SK-N-MC (cell line): ENCODE measurements at regions not wholly inside any gene's neighbourhood (a gene's known extent, or its start where the extent isn't known, plus 50 kb on each side); places are given as distances from the start of the nearest gene placed in this dataset.

Experiments used
- DNase-seq: peaks from one replicate; pipeline ENCODE4 v3.0.0-alpha.2; 2011; ENCODE audit warnings: low read depth, low spot score
- H3K27ac ChIP-seq: fragments of 200-600 bp; sonication (generic); 2 replicates; pipeline ENCODE4 v1.5.1; 2016; ENCODE audit warnings: mixed run types
- H3K36me3 ChIP-seq: fragments of 200-600 bp; sonication (generic); 2 replicates; pipeline ENCODE4 v1.6.1; 2017; ENCODE audit warnings: antibody characterized with exemption, low read length, mixed read lengths; ENCODE audit not compliant: insufficient read depth
- H3K4me3 ChIP-seq: fragments of 200-600 bp; sonication (generic); 2 replicates; pipeline ENCODE4 v1.5.1; 2016
- H3K9ac ChIP-seq: fragments of 200-600 bp; sonication (generic); 2 replicates; pipeline ENCODE4 v1.8.0; 2017; ENCODE audit warnings: mixed run types, mixed read lengths; ENCODE audit not compliant: insufficient read length
- H3K9me3 ChIP-seq: fragments of 200-600 bp; sonication (generic); 2 replicates; pipeline ENCODE4 v1.6.1; 2017; ENCODE audit warnings: low read depth, mild to moderate bottlenecking, antibody characterized with exemption, low read length, moderate library complexity, mixed read lengths
- EZH2 ChIP-seq: fragments of 200-600 bp; sonication (generic); IDR thresholded peaks from one replicate; pipeline ENCODE4 v1.6.1; 2017; ENCODE audit warnings: antibody characterized with exemption
- FOXP2 ChIP-seq: optimal IDR thresholded peaks from 2 replicates; pipeline ENCODE3; 2011; ENCODE audit warnings: mild to moderate bottlenecking, moderate library complexity; ENCODE audit not compliant: insufficient read depth; ENCODE audit errors: extremely low read length, control extremely low read depth
- POLR2AphosphoS5 ChIP-seq: IDR thresholded peaks from 2 replicates; pipeline ENCODE4 v1.6.1; 2012; ENCODE audit warnings: mild to moderate bottlenecking, low read depth, low read length, borderline replicate concordance

DNA sequence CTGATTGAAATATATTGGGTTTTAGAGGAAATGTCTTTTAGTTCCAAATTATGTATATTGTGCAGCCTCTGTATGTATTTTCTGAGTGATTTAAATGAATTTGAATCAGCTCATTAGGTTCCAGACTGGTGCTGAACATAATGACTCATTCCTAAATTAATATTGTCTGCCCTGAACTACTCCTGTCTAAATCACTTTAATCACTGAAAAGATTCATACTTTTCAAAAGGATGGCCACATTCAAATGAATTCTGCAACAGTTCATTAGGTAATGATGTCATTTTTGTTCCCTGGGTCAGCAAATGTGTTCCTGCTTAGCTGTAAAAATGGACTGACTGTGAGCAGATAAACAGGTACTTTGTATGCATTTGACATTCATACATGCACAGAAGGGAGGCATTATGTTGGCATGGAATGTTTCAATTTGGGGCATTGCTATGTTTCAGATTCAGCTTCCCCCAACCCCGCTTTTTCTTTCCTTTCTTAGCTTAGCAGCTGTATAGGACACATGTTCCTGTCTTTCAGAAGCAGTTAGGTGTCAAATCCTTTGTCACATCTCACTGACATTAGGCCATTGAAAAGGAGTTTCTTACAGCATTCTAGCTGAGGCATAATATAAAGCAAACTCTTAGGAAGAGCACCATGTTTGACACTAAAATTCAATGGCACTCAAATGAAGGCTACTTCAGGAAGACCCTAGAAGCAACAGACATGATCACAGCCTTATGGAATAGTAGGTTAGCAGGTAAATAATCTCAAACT lies 318.5 kb upstream of the ARPP21 start:
- Histone ChIP-seq H3K36me3 (no peaks in the 10 kb centered on the region), H3K9me3 (no peaks in the 10 kb centered on the region), H3K27ac (no peak overlapping the region), H3K4me3 (no peak overlapping the region), H3K9ac (no peak overlapping the region)
- DNase-seq = no peak
- TF ChIP-seq POLR2AphosphoS5 (no peak), FOXP2 (no peak), EZH2 (no peak)

- TF ChIP-seq FOXP2 (no peak), POLR2AphosphoS5 (no peak), EZH2 (no peak)
- no peaks in the 10 kb centered on the region for H3K9me3 ChIP-seq
- DNase-seq = no peak
These were observed 317.3 kb upstream of the ARPP21 start for GRCh38 chr3:35322070-35322469.

GRCh38 chr3:35335703-35336102 lies 303.6 kb upstream of the ARPP21 start:
- H3K9me3 ChIP-seq = no peaks in the 10 kb centered on the region
- no peak for DNase-seq
- H3K36me3 ChIP-seq = no peaks in the 10 kb centered on the region
- H3K27ac ChIP-seq = no peak overlapping the region
- no peak for TF ChIP-seq FOXP2
- no peak for TF ChIP-seq EZH2
- no peak for TF ChIP-seq POLR2AphosphoS5
- no peak overlapping the region for H3K4me3 ChIP-seq
- no peak overlapping the region for H3K9ac ChIP-seq

More at GRCh38 chr3:35322070-35322469, 317.3 kb upstream of the ARPP21 start:
- H3K4me3 ChIP-seq = no peak overlapping the region
- H3K9ac ChIP-seq = no peak overlapping the region
- no peak overlapping the region for H3K27ac ChIP-seq
- H3K36me3 ChIP-seq = no peaks in the 10 kb centered on the region

GRCh38 chr3:35336601-35337000 lies 302.7 kb upstream of the ARPP21 start:
- no peak overlapping the region for H3K9ac ChIP-seq
- no peaks in the 10 kb centered on the region for H3K9me3 ChIP-seq
- no peak for DNase-seq
- H3K36me3 ChIP-seq = no peaks in the 10 kb centered on the region
- H3K4me3 ChIP-seq = no peak overlapping the region
- H3K27ac ChIP-seq = no peak overlapping the region
- TF ChIP-seq POLR2AphosphoS5 = no peak
- no peak for TF ChIP-seq FOXP2
- no peak for TF ChIP-seq EZH2

GRCh38 chr3:35338186-35338585 lies 301.1 kb upstream of the ARPP21 start:
- H3K9ac ChIP-seq = no peak overlapping the region
- no peaks in the 10 kb centered on the region for H3K9me3 ChIP-seq
- H3K36me3 ChIP-seq = no peaks in the 10 kb centered on the region
- H3K4me3 ChIP-seq = no peak overlapping the region
- no peak for DNase-seq
- H3K27ac ChIP-seq = no peak overlapping the region
- TF ChIP-seq POLR2AphosphoS5 = no peak
- no peak for TF ChIP-seq FOXP2
- no peak for TF ChIP-seq EZH2

DNA sequence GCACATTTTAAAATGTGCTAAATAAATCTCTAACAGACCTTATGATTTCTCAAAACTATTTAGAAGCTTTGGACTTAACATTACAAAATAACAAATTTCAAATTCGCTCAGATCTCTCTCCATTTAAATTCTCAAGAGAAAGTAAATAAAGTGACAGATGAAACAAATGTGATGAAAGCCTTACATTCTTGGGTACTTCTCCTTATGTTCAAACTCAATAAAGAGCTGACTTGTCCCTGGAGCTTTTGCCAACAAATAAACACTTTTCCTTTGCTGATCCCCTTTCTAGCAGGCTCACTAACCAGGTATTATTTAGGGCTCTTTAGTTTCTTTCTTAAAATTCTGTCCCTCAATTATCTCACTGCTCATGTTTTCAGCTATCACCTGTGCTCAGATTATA lies 259.1 kb upstream of the ARPP21 start:
- TF ChIP-seq FOXP2 (no peak), POLR2AphosphoS5 (no peak), EZH2 (no peak)
- DNase-seq = no peak
- no peaks in the 10 kb centered on the region for H3K36me3 ChIP-seq
- no peak overlapping the region for H3K27ac ChIP-seq
- H3K9me3 ChIP-seq = no peaks in the 10 kb centered on the region
- no peak overlapping the region for H3K9ac ChIP-seq
- no peak overlapping the region for H3K4me3 ChIP-seq

- H3K9me3 ChIP-seq = no peaks in the 10 kb centered on the region
- no peak for DNase-seq
- TF ChIP-seq POLR2AphosphoS5 (no peak), FOXP2 (no peak), EZH2 (no peak)
- H3K9ac ChIP-seq = no peak overlapping the region
- H3K4me3 ChIP-seq = no peak overlapping the region
- H3K27ac ChIP-seq = no peak overlapping the region
- H3K36me3 ChIP-seq = no peaks in the 10 kb centered on the region
These were observed 256.1 kb upstream of the ARPP21 start for GRCh38 chr3:35383216-35383615.

GRCh38 chr3:35383719-35384555 lies 255.4 kb upstream of the ARPP21 start:
- Histone ChIP-seq H3K27ac (no peak overlapping the region), H3K36me3 (no peaks in the 10 kb centered on the region), H3K4me3 (no peak overlapping the region), H3K9me3 (no peaks in the 10 kb centered on the region), H3K9ac (no peak overlapping the region)
- TF ChIP-seq FOXP2 (no peak), POLR2AphosphoS5 (no peak), EZH2 (no peak)
- no peak for DNase-seq

- Histone ChIP-seq H3K9ac (no peak overlapping the region), H3K9me3 (no peaks in the 10 kb centered on the region), H3K27ac (no peak overlapping the region), H3K36me3 (no peaks in the 10 kb centered on the region), H3K4me3 (no peak overlapping the region)
- DNase-seq = no peak
- TF ChIP-seq EZH2 = no peak
- TF ChIP-seq POLR2AphosphoS5 = no peak
- no peak for TF ChIP-seq FOXP2
These were observed 254.1 kb upstream of the ARPP21 start for GRCh38 chr3:35385271-35385670.
